H9 (cell line): ENCODE measurements at regions not wholly inside any gene's neighbourhood (a gene's known extent, or its start where the extent isn't known, plus 50 kb on each side); places are given as distances from the start of the nearest gene placed in this dataset.

Source experiments
- DNase-seq: peaks from one replicate; pipeline ENCODE4 v3.0.0-alpha.2; 2017
- H2AFZ ChIP-seq: one replicate; pipeline ENCODE4 v1.6.1; 2013; ENCODE audit warnings: mild to moderate bottlenecking, low read length, control low read depth, moderate library complexity
- H2AK5ac ChIP-seq: 2 replicates; pipeline ENCODE4 v1.6.1; 2013; ENCODE audit warnings: low read length, control low read depth, mixed read lengths; ENCODE audit not compliant: insufficient read length
- H2BK120ac ChIP-seq: one replicate; pipeline ENCODE4 v1.6.1; 2013; ENCODE audit warnings: low read depth, mild to moderate bottlenecking, low read length, control low read depth, inconsistent platforms; ENCODE audit not compliant: poor library complexity, severe bottlenecking
- H2BK12ac ChIP-seq: 2 replicates; pipeline ENCODE4 v1.6.1; 2013; ENCODE audit warnings: low read length, control low read depth, mixed read lengths, low read depth; ENCODE audit not compliant: insufficient read length
- H2BK15ac ChIP-seq: 2 replicates; pipeline ENCODE4 v1.6.1; 2013; ENCODE audit warnings: low read depth, low read length, control low read depth
- H2BK20ac ChIP-seq: one replicate; pipeline ENCODE4 v1.6.1; 2013; ENCODE audit warnings: low read depth, mild to moderate bottlenecking, low read length, control low read depth, inconsistent platforms; ENCODE audit not compliant: poor library complexity, severe bottlenecking
- H2BK5ac ChIP-seq: 2 replicates; pipeline ENCODE4 v1.6.1; 2013; ENCODE audit warnings: low read length, control low read depth, mixed read lengths; ENCODE audit not compliant: insufficient read length
- H3K14ac ChIP-seq: 2 replicates; pipeline ENCODE4 v1.6.1; 2013; ENCODE audit warnings: low read length, control low read depth; ENCODE audit not compliant: insufficient read depth
- H3K18ac ChIP-seq: 2 replicates; pipeline ENCODE4 v1.6.1; 2013; ENCODE audit warnings: low read depth, mild to moderate bottlenecking, mixed read lengths, low read length, control low read depth; ENCODE audit not compliant: insufficient read length
- H3K23ac ChIP-seq: 2 replicates; pipeline ENCODE4 v1.6.1; 2013; ENCODE audit warnings: low read length, control low read depth, mixed read lengths, low read depth; ENCODE audit not compliant: insufficient read length
- H3K23me2 ChIP-seq: 2 replicates; pipeline ENCODE4 v1.6.1; 2013; ENCODE audit warnings: low read depth, mild to moderate bottlenecking, mixed read lengths, low read length, control low read depth; ENCODE audit not compliant: insufficient read length, poor library complexity, severe bottlenecking
- H3K27ac ChIP-seq: 2 replicates; pipeline ENCODE4 v1.5.1; 2013; ENCODE audit warnings: low read length, control low read depth, mixed read lengths, low read depth; ENCODE audit not compliant: insufficient read length
- H3K27me3 ChIP-seq: 2 replicates; pipeline ENCODE4 v1.6.1; 2013; ENCODE audit warnings: low read length, control low read depth, inconsistent platforms; ENCODE audit not compliant: insufficient read depth
- H3K4ac ChIP-seq: 2 replicates; pipeline ENCODE4 v1.6.1; 2013; ENCODE audit warnings: low read depth, mild to moderate bottlenecking, control low read depth, inconsistent platforms, low read length, moderate library complexity
- H3K4me1 ChIP-seq: 2 replicates; pipeline ENCODE4 v1.6.1; 2013; ENCODE audit warnings: low read length, control low read depth, inconsistent platforms; ENCODE audit not compliant: insufficient read depth
- H3K4me2 ChIP-seq: 2 replicates; pipeline ENCODE4 v1.6.1; 2013; ENCODE audit warnings: low read length, control low read depth, mixed read lengths; ENCODE audit not compliant: insufficient read length, insufficient read depth
- H3K56ac ChIP-seq: 2 replicates; pipeline ENCODE4 v1.6.1; 2013; ENCODE audit warnings: low read depth, mild to moderate bottlenecking, mixed read lengths, low read length, control low read depth; ENCODE audit not compliant: insufficient read length
- H3K79me1 ChIP-seq: 2 replicates; pipeline ENCODE4 v1.6.1; 2013; ENCODE audit warnings: low read depth, mild to moderate bottlenecking, moderate library complexity, low read length, control low read depth, inconsistent platforms; ENCODE audit not compliant: insufficient read depth, poor library complexity, severe bottlenecking
- H3K79me2 ChIP-seq: 2 replicates; pipeline ENCODE4 v1.6.1; 2013; ENCODE audit warnings: low read length, control low read depth, inconsistent platforms; ENCODE audit not compliant: insufficient read depth
- H3K9ac ChIP-seq: 2 replicates; pipeline ENCODE4 v1.6.1; 2013; ENCODE audit warnings: low read length, control low read depth, mixed read lengths; ENCODE audit not compliant: insufficient read length; ENCODE audit errors: extremely low read depth
- H3K9me3 ChIP-seq: one replicate; pipeline ENCODE4 v1.6.1; 2013; ENCODE audit warnings: low read depth, low read length, inconsistent platforms; ENCODE audit not compliant: control insufficient read depth
- H3T11ph ChIP-seq: one replicate; pipeline ENCODE4 v1.6.1; 2013; ENCODE audit warnings: mild to moderate bottlenecking, low read length, control low read depth, inconsistent platforms
- H4K20me1 ChIP-seq: one replicate; pipeline ENCODE4 v1.6.1; 2013; ENCODE audit not compliant: control insufficient read depth, insufficient read length, insufficient read depth
- H4K5ac ChIP-seq: 2 replicates; pipeline ENCODE4 v1.6.1; 2013; ENCODE audit warnings: low read depth, mild to moderate bottlenecking, mixed read lengths, low read length, control low read depth; ENCODE audit not compliant: insufficient read length
- H4K8ac ChIP-seq: replicated peaks from 2 replicates; pipeline ENCODE4 v1.6.1; 2013; ENCODE audit warnings: low read length, control low read depth, mixed read lengths, low read depth; ENCODE audit not compliant: insufficient read length
- H4K91ac ChIP-seq: 2 replicates; pipeline ENCODE4 v1.6.1; 2013; ENCODE audit warnings: low read depth, mild to moderate bottlenecking, moderate library complexity, mixed read lengths, low read length, control low read depth; ENCODE audit not compliant: insufficient read length
- H3K27ac Mint-ChIP-seq, 3 experiments: 2 replicates in 2 of 3; 3 replicates in 1 of 3; pipeline ENCODE4 v1.8.0; 2020 to 2021; ENCODE audit warnings: mixed read lengths in 3 of 3, mild to moderate bottlenecking in 1 of 3, moderate library complexity in 1 of 3
- H3K27me3 Mint-ChIP-seq: 2 replicates; pipeline ENCODE4 v1.8.0; 2021; ENCODE audit warnings: low read depth, mild to moderate bottlenecking, moderate library complexity, mixed read lengths
- H3K36me3 Mint-ChIP-seq, 3 experiments: 2 replicates in 2 of 3; 3 replicates in 1 of 3; pipeline ENCODE4 v1.8.0; 2020 to 2021; ENCODE audit warnings: low read depth in 3 of 3, mixed read lengths in 3 of 3; ENCODE audit not compliant: insufficient read depth in 1 of 3
- H3K4me1 Mint-ChIP-seq, 2 experiments: 2 replicates each; pipeline ENCODE4 v1.8.0; 2020; ENCODE audit warnings: mixed read lengths in 2 of 2
- H3K4me3 Mint-ChIP-seq, 2 experiments: 2 replicates in 1 of 2; 3 replicates in 1 of 2; pipeline ENCODE4 v1.8.0; 2020 to 2021; ENCODE audit warnings: mild to moderate bottlenecking in 2 of 2, mixed read lengths in 2 of 2, moderate library complexity in 1 of 2
- H3K9me3 Mint-ChIP-seq, 2 experiments: 2 replicates in 1 of 2; 3 replicates in 1 of 2; pipeline ENCODE4 v1.8.0; 2020; ENCODE audit warnings: mild to moderate bottlenecking in 2 of 2, mixed read lengths in 2 of 2, moderate library complexity in 1 of 2
- WGBS: extraction: QIAGEN DNeasy Blood & Tissue Kit; methylation state at CpG from one replicate; pipeline ENCODE4 v1.1.7; 2013; ENCODE audit warnings: missing lambda C conversion rate, low lambda C conversion rate, mixed read lengths; ENCODE audit not compliant: insufficient read length; ENCODE audit errors: extremely low coverage; 5-methylcytosine and 5-hydroxymethylcytosine counted together
- TF ChIP-seq, protein P1 (sequence below): fragments of 200-600 bp; sonication (generic); conservative IDR thresholded peaks from 3 replicates; pipeline ENCODE4 v1.8.0; 2021; ENCODE audit warnings: antibody characterized with exemption, mild to moderate bottlenecking

DNA sequence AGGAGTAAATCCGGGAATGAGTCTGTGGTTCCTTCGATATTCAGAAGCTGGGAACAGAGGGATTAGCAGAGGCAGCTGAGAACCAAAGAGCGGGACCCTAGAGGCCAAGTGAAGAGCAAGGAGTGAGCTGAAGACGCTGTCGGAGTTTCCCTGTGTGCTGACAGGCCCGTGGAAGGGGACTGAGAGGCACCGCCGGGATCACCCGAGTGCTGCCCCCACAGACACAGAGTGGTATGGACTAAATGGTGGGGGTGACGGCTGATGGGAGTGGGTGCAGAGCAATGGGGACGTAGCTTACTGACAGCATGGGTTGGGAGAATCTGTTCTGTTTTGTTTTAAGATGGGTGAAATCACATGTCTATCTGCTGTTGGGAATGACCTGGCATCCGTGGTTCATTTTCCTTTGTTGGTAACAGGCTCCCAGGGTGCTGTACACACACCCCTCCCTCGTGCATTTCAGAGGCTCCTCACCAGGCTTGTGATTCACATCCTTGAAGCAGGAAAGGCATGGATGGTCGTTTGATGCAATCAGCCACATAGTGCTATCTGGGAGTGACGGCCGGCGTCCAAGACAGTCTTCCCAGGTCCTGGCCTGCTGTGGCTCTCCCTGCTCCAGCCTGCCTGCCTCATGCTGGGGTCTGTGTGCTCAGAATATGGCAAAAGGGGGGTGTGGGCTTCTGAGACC, 97.4 kb downstream of the THBS2 start:
- TF ChIP-seq, protein P1, sequence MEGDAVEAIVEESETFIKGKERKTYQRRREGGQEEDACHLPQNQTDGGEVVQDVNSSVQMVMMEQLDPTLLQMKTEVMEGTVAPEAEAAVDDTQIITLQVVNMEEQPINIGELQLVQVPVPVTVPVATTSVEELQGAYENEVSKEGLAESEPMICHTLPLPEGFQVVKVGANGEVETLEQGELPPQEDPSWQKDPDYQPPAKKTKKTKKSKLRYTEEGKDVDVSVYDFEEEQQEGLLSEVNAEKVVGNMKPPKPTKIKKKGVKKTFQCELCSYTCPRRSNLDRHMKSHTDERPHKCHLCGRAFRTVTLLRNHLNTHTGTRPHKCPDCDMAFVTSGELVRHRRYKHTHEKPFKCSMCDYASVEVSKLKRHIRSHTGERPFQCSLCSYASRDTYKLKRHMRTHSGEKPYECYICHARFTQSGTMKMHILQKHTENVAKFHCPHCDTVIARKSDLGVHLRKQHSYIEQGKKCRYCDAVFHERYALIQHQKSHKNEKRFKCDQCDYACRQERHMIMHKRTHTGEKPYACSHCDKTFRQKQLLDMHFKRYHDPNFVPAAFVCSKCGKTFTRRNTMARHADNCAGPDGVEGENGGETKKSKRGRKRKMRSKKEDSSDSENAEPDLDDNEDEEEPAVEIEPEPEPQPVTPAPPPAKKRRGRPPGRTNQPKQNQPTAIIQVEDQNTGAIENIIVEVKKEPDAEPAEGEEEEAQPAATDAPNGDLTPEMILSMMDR, result no peak
- Histone ChIP-seq H4K20me1 (no peaks in the 10 kb centered on the region), H2BK120ac (no peak overlapping the region), H3K23ac (no peak overlapping the region), H3K14ac (no peak overlapping the region), H4K8ac (no peak overlapping the region), H3K27me3 (no peaks in the 10 kb centered on the region), H3K9ac (no peak overlapping the region), H4K91ac (no peak overlapping the region), H2AK5ac (no peak overlapping the region), H3K56ac (no peak overlapping the region), H3K4me1 (peaks cover 3% of the 10 kb centered on the region; the same call in 1 of the 2 replicates), H3K27ac (no peak overlapping the region), H3K4ac (no peak overlapping the region), H3K18ac (no peak overlapping the region), H2AFZ (no peak overlapping the region), H3K4me2 (no peak overlapping the region), H3K79me2 (no peaks in the 10 kb centered on the region), H3T11ph (no peak overlapping the region), H3K79me1 (no peaks in the 10 kb centered on the region), H3K9me3 (no peaks in the 10 kb centered on the region), H2BK15ac (no peak overlapping the region), H2BK20ac (no peak overlapping the region), H2BK5ac (no peak overlapping the region), H2BK12ac (no peak overlapping the region), H3K23me2 (no peaks in the 10 kb centered on the region), H4K5ac (no peak overlapping the region)
- peak overlapping the region in 1 of 3 experiments; percentile 21; a peak in 1 of 7 replicates for H3K27ac Mint-ChIP-seq
- WGBS, result no CpG with 5 or more reads among the region's 17 CpGs
- H3K4me1 Mint-ChIP-seq, result no peaks in the 10 kb centered on the region; a peak in 2 of 4 replicates
- H3K36me3 Mint-ChIP-seq, result peaks cover 0 to 3% (median 2%) of the 10 kb centered on the region in 3 experiments; a peak in 2 of 7 replicates
- H3K9me3 Mint-ChIP-seq, result peaks cover 3 to 9% of the 10 kb centered on the region in 2 experiments; a peak in 3 of 5 replicates
- peaks cover 4% of the 10 kb centered on the region for H3K27me3 Mint-ChIP-seq
- H3K4me3 Mint-ChIP-seq, result no peak overlapping the region; a peak in 1 of 5 replicates
- no peak for DNase-seq
